SKM-1 treated with dmso at 0.1 percent for 144 hours (cell line): ENCODE measurements at regions not wholly inside any gene's neighbourhood (a gene's known extent, or its start where the extent isn't known, plus 50 kb on each side); places are given as distances from the start of the nearest gene placed in this dataset.
"Not testable (repeated sequence)": the region's sequence is repeated elsewhere in the genome, so short reads cannot be mapped to it uniquely, and the experiment has no call there.

Source experiments
- DNase-seq: peaks from one replicate; lab custom pipeline; 2025; ENCODE audit not compliant: unreplicated experiment; lab: John Stamatoyannopoulos, UW

DNA sequence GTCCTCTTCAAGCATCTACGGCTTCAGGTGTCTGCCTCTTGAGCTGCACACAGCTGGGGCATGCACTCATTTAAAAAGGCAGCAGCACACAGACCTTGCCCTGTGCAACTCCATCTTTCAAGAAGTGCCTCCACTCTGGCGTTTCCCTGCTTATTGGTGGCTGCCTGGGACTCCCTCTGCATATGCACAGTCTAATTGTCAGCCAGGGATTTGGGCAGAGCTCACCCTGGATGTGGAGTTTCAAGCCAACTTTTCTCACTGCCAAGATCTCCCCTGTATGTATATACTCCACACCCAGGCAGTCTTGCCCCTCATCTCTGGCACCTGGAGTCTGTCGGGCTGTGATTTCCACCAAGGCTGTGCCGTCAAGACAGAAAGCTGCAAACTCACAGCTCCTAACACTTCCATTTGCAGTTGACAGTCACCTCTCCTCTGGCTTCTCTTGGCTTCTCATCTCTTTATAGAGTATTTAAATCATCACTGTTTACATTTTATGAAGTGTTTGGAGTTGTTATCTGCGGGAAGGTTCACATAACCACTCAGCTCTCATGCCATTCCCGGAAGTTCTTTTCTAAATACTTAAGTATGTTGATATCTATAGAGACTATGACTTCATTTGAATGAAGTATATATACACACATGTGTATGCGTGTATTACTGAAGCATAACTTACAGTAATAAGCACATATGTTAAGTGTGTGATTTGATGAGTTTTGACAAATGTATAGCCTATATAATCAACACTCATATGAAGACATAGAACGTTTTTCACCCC, 128.2 kb downstream of the NPIPB11 start:
- not testable (repeated sequence) for DNase-seq

DNA sequence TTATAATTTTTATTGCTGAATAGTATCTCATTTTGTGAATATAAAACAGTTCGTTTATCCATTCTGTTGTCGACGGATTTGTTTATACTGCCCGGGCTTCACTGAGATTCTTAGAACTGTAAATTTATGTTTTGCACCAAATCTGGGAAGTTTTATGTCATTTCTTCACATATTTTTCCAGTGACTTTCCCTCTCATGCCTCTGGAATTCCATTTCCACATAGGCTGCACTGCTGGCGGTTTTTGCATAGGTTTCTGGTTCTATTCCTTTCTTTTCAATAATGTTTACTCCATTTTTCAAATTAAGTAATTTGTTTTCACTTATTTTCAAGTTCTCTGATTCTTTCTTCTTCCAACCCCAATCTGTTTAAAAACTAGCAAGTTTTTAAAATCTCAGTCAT, 130.1 kb downstream of the NPIPB11 start:
- DNase-seq, result not testable (repeated sequence)

DNA sequence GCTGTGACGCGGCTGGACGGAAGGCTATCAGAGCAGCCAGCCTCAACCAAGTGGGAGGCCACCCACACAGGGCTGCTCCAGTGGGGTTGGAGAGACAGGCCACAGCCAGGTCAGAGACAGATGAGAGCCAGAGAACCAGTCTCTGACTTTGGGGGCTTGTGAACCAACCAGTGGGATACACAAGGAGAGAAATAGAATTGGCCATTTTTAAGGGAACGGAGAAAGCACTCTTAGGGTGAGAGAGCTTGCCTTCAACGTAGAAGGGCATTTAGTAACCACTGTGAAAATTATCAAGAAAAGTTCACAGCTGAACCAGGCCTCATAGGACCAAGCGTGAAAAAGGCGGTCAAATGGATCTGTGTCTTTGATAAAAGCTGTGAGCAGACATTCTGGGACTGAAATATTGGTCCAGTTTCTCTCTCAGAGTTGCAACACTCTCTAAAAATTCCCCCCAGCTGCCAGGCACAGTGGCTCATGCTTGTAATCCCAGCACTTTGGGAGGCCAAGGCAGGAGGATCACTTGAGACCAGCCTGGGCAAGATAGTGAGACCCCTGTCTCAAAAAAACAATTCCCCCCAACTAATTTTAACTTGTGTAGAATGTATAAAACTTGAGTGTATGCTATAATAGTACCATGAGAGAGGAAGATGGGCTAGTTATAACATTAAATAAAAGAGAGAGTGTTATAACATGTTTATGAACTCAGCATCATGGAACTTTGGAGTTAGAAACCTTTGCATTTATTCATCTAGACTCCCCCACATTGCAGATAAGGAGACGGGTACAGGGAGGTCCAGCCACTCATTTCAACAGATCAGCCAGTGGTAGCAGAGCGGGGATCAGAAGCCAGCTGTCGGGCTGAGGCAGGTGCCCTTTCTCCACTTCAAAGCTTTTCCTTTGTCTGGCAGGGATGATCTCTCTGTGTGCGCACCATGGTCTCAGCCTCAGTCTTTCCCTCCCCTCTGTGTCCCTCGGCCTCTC, 132.2 kb downstream of the NPIPB11 start:
- not testable (repeated sequence) for DNase-seq

DNA sequence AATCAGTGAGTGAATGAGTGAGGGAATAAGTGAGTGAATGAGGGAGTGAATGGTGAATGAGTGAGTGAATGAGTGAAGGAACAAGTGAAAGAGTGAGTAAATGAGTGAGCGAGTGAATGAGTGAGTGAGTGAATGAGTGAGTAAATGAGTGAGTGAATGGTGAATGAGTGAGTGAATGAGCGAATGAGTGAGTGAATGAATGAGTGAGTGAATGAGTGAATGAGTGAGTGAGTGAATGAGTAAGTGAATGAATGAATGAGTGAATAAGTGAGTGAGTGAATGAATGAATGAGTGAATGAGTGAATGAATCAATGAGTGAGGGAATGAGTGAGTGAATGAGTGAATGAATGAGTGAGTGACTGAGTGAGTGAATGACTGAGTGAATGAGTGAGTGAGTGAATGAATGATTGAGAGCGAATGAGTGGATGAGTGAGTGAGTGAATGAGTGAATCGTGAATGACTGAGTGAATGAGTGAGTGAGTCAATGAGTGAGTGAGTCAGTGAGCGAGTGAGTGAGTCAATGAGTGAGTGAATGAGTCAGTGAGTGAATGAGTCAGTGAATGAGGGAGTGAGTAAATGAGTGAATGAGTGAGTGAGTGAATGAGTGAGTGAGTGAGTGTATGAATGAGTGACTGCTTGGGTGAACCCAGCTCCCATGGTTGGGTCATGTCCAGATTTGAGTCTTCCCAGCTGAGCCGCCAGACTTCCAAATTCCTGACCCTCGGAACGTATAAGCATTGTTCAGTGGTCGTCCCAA, 133.0 kb downstream of the NPIPB11 start:
- DNase-seq, result not testable (repeated sequence)

DNA sequence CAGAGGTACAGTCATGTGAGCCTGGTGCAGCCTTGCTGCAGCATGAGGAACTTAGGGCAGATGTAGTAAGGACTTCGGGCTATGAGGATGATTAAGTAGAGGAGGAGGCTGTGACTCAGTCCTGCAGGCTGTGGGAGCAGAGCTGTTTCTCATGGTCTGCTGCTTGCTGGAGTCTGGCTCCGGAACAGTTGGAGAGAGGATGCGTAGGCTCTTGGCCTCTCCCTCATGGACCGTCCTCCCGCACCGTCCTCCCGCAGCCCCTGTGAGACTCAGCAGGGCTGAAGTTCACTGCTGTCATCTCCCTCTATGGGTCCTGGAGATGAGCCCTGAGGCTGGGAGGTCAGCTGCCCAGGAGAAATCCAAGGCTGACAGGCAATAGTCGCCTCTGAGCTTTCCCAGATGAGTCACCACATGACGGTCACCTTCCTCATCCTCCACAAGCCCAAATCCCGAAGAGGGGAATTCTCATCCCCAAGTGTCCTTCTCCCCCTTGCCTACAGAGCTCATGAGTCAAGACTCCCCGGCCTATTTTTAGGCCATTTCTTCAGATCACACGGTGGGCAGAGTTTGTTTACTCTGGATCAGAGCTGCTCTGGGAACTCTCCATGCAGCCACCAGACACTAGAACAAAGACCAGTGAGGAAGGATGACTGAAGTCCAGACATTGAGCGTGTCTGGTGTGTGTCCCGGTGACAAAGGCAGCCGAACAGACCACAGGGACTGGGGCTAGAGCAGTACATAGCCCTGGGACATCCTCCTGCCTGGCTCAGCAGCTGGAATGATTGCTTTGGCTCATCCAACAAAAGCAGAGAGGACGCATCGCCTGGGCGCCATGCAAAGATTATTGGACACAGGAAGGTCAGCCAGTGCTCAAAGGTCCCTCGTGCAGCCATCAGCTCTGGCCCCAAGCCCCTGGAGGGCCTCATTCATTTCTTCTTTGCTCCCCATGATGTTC, 134.5 kb downstream of the NPIPB11 start:
- DNase-seq, result not testable (repeated sequence)

DNA sequence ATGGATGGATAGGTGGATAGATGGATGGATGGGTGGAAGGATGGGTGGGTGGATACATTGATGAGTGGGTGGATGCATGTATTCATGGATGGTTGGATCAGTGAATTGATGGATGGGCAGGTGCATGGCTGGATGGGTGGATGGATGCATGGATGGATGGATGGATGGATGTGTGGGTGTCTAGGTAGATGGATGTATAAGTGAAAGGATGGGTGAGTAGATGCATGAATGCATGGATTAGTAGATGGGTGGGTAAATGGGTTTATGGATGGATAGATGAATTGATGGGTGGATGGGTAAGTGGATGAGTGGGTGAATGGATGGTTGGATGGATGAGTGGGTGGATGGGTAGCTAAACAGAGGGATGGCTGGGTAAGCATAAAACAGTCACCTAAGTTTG, 135.6 kb downstream of the NPIPB11 start:
- DNase-seq, result not testable (repeated sequence)

DNA sequence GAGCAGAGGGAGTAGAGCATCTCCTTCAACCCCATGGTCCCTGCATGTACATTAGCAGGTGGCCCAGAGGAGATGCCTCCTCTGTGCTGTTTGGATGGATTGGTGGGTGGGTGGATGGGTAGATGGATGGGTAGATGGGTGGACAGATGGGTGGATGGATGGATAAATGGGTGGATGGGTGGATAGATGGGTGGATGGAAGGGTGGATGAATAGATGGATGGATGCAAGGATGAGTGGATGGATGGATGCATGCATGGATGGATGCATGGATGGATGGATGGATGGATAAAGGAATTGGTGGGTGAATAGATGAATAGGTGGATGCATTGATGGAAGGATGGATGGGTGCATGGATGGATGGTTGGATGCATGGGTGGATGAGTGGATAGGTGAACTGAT, 136.5 kb downstream of the NPIPB11 start:
- not testable (repeated sequence) for DNase-seq

DNA sequence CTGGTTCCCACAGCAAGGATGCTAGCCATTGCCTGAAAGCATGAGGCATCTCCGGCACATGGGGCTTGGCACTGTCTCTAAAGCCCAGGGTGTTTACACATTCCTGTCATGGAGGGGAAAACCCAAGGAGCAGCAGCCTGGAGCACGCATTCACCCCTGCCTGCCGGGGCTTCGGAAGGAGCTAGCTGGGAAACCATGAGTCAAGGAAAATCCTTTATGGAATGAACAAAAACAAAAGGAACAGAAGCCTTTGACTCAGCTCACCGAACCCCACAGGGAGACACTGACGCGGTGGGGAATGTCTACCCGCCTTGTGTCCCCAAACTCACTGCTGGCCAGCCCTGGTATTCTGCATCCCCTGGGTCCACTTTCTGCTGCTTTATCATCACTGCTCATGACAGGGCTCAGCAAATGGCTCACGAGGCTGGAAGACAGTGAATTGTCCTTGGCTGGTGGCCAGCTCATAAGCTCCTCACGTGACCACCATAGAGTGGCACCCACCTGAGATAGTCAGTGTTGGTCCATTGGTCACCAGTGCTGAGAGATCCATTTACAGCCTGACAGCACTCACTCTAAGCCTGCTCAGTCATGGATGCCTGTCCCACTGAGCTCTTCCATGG, 137.2 kb downstream of the NPIPB11 start:
- DNase-seq, result not testable (repeated sequence)

DNA sequence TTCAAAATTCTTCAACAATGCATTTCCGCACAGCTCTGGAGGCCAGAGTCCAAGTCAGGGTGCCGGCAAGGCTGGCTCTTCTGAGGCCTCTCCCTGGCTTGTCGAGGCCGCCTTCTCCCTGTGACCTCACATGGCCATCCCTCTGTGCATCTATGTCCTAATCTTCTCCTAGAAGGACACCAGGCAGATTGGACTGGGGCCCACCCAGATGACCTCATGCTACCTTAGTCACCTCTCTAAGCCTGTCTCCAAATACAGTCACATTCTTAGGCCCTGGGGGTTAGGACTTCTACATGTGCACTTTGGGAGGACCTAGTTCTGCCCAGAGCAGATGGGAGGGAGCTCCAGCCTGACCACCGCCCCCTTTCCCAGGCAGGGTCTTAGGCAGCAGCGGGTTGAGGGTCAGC, 137.7 kb downstream of the NPIPB11 start:
- not testable (repeated sequence) for DNase-seq

DNA sequence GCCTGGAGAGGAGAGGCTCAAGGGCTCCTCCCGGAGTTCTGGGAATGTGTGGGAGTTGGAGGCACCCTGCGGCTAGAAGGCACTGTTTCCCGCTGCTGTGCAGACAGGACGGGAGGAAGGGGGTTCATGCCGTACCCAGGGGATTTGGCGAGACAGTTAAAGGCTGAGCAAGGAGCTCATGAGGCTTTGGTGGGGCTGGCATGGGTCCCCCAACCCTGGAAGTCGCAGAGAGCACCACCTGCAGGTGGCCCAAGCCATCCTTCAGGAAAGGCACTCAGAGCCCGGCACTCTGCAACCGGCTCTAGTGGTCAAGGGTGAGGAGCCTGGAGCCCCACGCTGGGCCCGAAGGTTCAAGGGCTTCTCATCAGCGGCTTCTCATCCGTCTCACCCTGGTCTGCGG, 138.2 kb downstream of the NPIPB11 start:
- not testable (repeated sequence) for DNase-seq

DNA sequence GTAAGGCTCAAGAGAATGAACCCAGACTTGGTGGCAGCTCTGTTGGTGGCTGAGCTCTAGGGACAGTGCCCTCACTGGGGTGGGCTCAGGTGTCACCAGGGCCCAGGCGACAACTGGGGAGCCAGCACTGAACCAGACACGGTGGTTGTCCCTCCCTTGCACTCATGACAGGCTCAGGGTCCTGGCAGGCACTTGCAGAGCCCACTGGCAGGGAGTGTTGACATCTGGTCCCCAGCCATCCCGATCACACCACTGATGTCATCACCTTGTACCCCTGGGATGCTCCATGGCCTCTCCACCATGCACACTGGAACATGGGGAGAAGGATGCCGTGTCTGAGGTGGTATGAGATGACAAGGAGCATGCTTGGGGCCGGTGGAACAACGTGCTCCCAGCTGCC, 138.6 kb downstream of the NPIPB11 start:
- DNase-seq, result not testable (repeated sequence)

DNA sequence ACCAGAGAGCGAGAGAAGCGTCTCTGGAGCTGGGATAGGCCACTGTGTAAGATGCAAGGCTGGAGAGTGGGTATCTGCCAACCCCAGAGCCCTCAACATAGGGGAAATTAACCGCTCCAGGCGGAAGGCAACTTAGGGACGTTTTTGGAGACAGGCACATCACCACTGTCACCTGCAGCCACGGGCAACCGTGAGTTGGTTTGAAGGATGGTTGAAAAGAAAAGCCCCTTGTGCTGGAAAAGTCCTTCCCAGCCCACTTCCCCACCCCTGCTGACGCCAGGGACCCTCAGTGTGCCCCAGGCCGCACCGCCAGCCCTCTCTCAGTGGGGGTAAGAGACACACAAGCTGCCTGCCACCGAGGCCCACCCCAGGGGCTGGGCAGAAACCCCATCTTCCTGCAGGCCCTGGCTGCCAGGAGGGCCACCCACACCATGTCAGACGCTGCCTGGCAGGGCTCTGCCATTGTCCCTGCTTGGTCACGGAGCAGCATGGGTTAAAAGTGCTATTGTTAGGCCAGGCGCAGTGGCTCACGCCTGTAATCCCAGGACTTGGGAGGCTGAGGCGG, 139.4 kb downstream of the NPIPB11 start:
- not testable (repeated sequence) for DNase-seq

DNA sequence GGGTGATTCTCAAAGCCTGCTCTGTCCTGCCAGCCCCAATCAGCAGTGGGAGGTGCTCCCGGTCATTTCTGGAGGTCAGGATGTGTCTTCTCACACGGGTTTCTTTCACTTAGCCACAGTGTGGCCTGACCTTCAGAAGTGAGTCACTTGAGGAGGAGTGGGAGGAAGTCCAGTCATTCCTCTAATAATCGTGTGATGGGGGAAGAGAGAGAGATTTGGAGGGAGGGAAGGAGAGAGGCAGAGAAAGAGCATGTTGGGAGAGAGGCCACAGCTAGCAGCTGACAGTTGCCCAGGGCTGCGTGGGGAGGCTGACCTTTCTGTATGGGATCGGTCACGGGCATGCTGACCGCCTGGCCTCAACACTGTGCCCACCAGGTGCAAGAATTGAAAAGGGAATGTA, 139.9 kb downstream of the NPIPB11 start:
- DNase-seq, result not testable (repeated sequence)

DNA sequence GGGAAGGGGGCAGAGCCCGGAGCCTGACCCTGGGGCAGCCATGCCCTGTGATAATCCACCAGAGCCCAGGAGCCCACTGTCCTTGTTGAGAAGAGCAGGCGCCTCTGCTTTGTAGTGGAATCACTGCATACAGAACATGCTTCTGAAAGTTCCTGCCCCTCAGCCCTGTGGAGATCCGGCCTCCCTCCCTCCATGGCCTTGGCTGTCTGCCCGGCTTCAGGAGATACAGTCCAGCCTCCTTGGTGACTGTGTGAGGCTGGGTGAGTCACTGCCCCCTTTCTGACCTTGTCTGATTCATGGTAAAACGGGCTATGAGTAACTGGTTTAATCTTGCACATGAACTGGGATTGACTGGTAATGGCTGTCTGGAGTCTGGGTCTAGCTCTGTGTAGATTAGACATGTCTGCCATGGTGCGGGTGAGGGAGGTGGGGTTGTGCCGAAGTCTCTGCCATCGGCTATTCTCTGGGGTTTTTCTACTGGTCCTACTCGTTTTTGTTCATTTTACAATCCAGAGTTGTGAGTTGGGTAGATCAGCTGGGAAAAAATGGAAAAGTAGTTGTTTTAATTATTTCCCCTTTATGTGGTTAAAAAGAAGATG, 141.2 kb downstream of the NPIPB11 start:
- DNase-seq, result peak; percentile 45

DNA sequence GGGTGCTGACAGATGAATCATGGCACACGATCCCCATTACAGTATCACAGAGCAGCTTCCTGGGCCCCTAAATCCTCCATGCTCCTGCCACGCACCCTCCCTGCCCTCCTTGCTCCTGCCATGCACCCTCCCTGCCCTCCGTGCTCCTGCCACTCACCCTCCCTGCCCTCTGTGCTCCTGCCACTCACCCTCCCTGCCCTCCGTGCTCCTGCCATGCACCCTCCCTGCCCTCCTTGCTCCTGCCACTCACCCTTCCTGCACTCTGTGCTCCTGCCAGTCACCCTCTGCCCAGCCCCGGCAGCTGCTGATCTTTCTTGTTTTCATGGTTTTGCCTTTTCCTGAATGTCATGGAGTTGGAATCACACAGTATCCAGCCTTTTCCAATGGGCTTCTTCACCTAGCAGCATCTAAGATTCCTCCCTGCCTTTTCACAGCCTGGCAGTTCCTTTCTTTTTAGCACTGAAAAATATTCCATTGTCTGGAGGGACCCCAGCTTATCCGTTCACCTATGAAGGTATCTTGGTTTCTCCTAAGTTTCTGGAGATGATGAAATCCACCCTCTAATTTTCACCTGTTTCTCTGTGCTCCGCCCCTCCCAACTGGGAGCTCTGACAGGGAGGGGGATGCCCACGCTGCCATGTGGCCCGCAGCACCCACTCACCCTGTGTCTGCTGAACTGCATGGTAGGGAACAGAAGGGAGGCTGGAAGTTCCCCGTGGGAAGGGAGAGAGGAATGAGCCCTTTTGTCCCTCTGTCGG, 142.3 kb downstream of the NPIPB11 start:
- not testable (repeated sequence) for DNase-seq

DNA sequence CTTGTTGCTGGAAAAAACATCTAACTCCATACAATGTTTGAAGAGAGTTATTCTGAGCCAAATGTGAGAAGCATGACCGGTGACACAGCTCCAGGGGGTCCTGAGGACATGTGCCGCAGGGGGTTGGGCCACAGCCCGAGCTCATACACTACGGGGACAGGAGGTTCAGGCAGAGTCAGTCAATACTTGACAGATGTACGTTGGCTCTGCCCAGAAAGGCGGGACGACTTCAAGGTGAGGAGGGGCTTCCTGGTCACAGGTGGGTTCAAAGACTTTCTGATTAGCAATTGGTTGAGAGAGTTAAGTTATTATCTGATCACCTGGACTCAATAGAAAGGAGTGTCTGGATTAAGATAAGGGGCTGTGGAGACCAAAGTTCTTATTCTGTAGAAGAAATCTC, 143.8 kb downstream of the NPIPB11 start:
- DNase-seq, result not testable (repeated sequence)

DNA sequence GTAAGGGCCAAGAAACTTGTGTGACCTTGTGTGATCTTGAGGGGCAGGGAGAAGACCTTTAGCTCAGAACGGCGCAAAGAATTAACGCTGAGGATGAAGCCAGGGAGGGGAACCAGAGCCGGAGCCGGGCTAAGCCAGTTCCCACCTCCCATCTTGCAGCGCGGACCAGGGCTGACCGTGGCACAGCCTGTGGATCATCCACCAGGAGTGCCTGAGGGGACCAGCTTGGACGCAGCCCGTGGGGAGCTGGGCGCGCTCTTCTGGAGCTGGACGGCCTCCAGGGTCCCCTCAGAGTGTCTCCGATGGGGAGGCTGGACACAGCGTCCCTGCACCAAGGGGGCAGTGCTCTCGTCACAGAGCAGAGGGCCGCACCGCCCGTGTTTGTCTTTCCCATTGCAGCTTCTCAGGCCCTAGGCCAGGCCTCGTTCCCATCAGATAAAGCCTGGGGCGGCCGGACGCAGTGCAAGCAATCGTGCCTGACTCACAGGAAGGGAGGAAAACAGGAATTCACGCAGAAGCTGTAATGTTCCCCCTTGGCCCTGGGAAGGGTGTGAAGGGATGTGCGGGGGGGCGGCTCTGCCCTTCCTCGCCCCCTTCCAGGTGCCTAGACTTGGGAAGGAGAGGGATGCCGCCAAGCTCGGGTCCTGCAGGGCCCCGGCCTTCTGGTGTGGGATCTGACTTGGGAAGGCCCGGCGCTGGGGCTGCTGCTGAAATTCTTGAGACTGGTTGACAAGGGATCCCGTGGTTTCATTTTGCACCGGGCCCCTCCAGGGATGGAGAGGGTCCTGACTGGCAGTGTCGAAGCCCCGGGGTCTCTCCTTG, 144.9 kb downstream of the NPIPB11 start:
- DNase-seq, result not testable (repeated sequence)
